ENCODE measurements at regions not wholly inside any gene's neighbourhood (a gene's known extent, or its start where the extent isn't known, plus 50 kb on each side); places are given as distances from the start of the nearest gene placed in this dataset.

DNA sequence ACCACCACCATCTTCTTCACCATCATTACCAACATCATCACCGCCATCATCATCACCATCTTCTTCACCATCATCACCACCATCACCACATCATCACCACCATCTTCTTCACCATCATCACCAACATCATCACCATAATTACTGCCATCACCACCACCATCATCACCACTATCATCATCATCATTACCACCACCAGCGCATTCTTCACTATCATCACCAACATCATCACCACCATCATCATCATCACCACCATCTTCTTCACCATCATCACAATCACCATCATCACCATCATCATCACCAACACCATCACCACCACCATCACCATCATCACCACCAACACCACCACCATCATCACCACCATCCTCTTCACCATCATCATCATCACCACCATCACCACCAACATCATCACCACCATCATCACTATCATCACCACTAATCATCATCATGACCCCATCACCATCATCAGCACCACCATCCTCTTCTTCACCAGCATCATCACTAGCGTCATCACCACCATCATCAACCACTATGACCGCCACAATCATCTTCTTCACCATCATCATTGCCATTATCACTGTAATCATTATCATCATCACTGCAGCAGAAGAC is 303.8 kb downstream of the CTTN start:
- Mint-ChIP-seq H3K4me1 (ENCODE audit: low read depth, unreplicated experiment) (no peaks in the 10 kb centered on the region), H3K4me3 (ENCODE audit: low read depth, unreplicated experiment) (no peak overlapping the region), H3K27ac (ENCODE audit: unreplicated experiment) (no peak overlapping the region), H3K9me3 (ENCODE audit: low read depth, unreplicated experiment) (no peaks in the 10 kb centered on the region), H3K36me3 (ENCODE audit: insufficient read depth, unreplicated experiment) (peaks cover 4% of the 10 kb centered on the region), H3K27me3 (ENCODE audit: unreplicated experiment) (no peaks in the 10 kb centered on the region)
- intact Hi-C loops (cut with micrococcal nuclease; ENCODE audit: unreplicated experiment): no loop called here
- TF ChIP-seq, protein P1, sequence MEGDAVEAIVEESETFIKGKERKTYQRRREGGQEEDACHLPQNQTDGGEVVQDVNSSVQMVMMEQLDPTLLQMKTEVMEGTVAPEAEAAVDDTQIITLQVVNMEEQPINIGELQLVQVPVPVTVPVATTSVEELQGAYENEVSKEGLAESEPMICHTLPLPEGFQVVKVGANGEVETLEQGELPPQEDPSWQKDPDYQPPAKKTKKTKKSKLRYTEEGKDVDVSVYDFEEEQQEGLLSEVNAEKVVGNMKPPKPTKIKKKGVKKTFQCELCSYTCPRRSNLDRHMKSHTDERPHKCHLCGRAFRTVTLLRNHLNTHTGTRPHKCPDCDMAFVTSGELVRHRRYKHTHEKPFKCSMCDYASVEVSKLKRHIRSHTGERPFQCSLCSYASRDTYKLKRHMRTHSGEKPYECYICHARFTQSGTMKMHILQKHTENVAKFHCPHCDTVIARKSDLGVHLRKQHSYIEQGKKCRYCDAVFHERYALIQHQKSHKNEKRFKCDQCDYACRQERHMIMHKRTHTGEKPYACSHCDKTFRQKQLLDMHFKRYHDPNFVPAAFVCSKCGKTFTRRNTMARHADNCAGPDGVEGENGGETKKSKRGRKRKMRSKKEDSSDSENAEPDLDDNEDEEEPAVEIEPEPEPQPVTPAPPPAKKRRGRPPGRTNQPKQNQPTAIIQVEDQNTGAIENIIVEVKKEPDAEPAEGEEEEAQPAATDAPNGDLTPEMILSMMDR (IDR thresholded peaks at IDR 0.05; ENCODE audit: unreplicated experiment): no peak
- DNase-seq: no peak
- CTCF ChIA-PET: no interaction called here
- BruUV-seq (replicated peaks): no TSS peak

DNA sequence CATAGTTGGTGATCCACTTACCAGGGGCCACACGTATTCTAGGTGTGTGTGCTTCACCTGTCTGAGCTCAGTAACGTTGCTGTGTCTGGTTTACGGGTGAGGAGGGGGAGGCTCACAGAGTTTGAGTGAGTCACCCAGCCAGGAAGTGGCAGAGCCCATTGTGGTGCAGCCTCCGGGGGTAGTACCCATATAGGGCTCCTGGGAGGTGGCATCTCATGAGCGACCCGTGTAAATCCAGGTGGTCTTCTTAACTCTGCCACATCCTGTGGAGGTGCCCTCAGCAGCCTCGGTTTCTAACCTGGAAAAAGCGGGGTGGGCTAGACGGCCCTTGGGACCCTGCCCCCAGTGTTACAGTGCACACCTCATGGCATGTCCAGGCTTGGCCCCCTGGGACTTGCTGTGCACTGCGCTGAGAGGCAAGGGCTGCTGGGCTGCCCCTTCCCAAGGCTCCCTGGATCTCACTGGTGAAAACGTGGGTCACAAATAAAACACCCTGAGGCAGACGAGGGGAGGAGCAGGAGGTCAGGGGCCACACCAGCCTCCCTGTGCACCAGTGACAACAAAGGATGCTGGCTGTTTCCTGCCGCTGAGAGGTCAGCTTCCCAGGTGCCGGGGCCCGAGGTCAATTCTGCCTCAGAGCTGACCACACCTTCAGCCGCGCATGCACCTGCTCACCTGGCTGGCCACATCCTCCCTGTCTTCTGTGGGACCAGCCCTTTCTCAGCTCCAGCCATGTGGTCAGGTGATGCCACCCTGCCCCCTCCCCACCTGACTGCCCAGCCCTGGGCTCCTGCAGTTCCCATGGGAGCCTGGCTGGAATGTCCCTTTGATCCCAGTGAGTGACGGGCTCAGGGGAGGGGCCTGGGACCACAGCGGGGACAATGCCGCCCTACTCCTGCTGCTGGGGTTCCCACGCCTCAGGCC is 305.1 kb downstream of the CTTN start:
- Mint-ChIP-seq H3K4me1 (ENCODE audit: low read depth, unreplicated experiment) (no peaks in the 10 kb centered on the region), H3K36me3 (ENCODE audit: insufficient read depth, unreplicated experiment) (peaks cover 4% of the 10 kb centered on the region), H3K27me3 (ENCODE audit: unreplicated experiment) (no peaks in the 10 kb centered on the region), H3K27ac (ENCODE audit: unreplicated experiment) (no peak overlapping the region), H3K4me3 (ENCODE audit: low read depth, unreplicated experiment) (no peak overlapping the region), H3K9me3 (ENCODE audit: low read depth, unreplicated experiment) (no peaks in the 10 kb centered on the region)
- no peak for DNase-seq
- CTCF ChIA-PET: no interaction called here
- intact Hi-C loops (cut with micrococcal nuclease; ENCODE audit: unreplicated experiment): no loop called here
- BruUV-seq (replicated peaks): no TSS peak
- TF ChIP-seq, protein P1 (IDR thresholded peaks at IDR 0.05; ENCODE audit: unreplicated experiment): no peak

DNA sequence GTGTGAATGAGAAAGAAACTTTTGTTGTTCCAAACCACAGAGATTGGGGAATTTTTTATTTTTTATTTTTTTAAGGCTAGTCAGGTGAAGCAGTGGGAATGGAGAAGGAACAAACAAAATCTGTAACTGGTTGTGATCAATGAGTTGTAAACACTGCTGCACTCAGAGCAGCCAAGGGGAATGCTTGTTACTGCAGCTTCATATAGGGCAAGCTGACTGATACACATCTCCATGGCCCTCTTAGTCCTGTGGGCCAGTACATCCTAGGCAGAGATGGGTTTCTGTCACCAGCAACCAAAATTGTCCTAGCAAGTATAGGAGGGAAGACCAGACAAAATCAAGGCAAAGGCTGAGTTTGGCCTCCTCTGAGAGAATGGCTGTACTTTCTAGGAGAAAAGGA is 306.8 kb downstream of the CTTN start:
- Mint-ChIP-seq H3K36me3 (ENCODE audit: insufficient read depth, unreplicated experiment) (peaks cover 3% of the 10 kb centered on the region), H3K4me1 (ENCODE audit: low read depth, unreplicated experiment) (no peaks in the 10 kb centered on the region), H3K27me3 (ENCODE audit: unreplicated experiment) (no peaks in the 10 kb centered on the region), H3K27ac (ENCODE audit: unreplicated experiment) (no peak overlapping the region), H3K4me3 (ENCODE audit: low read depth, unreplicated experiment) (no peak overlapping the region), H3K9me3 (ENCODE audit: low read depth, unreplicated experiment) (no peaks in the 10 kb centered on the region)
- no peak for DNase-seq
- TF ChIP-seq, protein P1 (IDR thresholded peaks at IDR 0.05; ENCODE audit: unreplicated experiment): no peak
- no TSS peak for BruUV-seq (replicated peaks)
- CTCF ChIA-PET: no interaction called here
- intact Hi-C loops (cut with micrococcal nuclease; ENCODE audit: unreplicated experiment): no loop called here

DNA sequence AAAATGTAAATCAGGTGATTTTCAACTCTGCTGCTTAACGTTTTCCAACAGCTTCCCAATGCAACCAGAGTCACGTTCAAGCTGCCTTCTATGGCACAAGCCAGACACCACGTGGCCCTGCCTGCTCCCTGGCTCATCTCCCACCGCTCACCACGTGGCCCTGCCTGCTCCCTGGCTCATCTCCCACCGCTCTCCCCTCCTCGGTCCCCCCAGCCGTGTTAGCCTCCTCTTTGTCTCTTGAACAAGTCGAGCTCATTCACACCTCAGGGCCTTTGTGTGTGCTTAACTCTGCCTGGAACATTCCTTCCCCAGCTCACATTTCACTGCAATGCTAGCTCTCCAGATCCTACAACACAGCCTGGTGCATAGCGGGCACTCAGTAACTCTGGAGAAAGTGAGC is 307.6 kb downstream of the CTTN start:
- no peak overlapping the region for H3K4me3 Mint-ChIP-seq (ENCODE audit: low read depth, unreplicated experiment)
- no TSS peak for BruUV-seq (replicated peaks)
- H3K36me3 Mint-ChIP-seq (ENCODE audit: insufficient read depth, unreplicated experiment): no peaks in the 10 kb centered on the region
- intact Hi-C loops (cut with micrococcal nuclease; ENCODE audit: unreplicated experiment): no loop called here
- TF ChIP-seq, protein P1 (IDR thresholded peaks at IDR 0.05; ENCODE audit: unreplicated experiment): no peak
- H3K9me3 Mint-ChIP-seq (ENCODE audit: low read depth, unreplicated experiment): no peaks in the 10 kb centered on the region
- no peak for DNase-seq
- H3K4me1 Mint-ChIP-seq (ENCODE audit: low read depth, unreplicated experiment): no peaks in the 10 kb centered on the region
- no peak overlapping the region for H3K27ac Mint-ChIP-seq (ENCODE audit: unreplicated experiment)
- H3K27me3 Mint-ChIP-seq (ENCODE audit: unreplicated experiment): no peaks in the 10 kb centered on the region
- CTCF ChIA-PET: interaction anchor here (1.3 kb wide), 1 partner anchor 138 kb away, joined by 3 read pairs; no protein-coding TSS in a partner anchor

Measured in Calu3 (cell line).